Gastroesophageal sphincter (tissue), 3 donors: ENCODE measurements at regions not wholly inside any gene's neighbourhood (a gene's known extent, or its start where the extent isn't known, plus 50 kb on each side); places are given as distances from the start of the nearest gene placed in this dataset.

Experiments used
- EP300 ChIP-seq: sonication (generic); formaldehyde crosslinking; IDR thresholded peaks from one replicate; pipeline ENCODE4 v1.6.1; 2017; ENCODE audit warnings: antibody characterized with exemption, mild to moderate bottlenecking
- POLR2AphosphoS5 ChIP-seq: sonication (generic); formaldehyde crosslinking; IDR thresholded peaks from one replicate; pipeline ENCODE4 v1.6.1; 2017; ENCODE audit warnings: antibody characterized with exemption
- TF ChIP-seq, protein P1 (sequence below), 4 experiments: fragments of 200-600 bp in 2 of 4; fragments of 450-650 bp in 2 of 4; sonication (generic) in 1 of 4; IDR thresholded peaks; one replicate each; pipeline ENCODE4 v1.5.1; 2017 to 2019; ENCODE audit warnings: antibody characterized with exemption in 4 of 4, mild to moderate bottlenecking in 2 of 4, moderate library complexity in 2 of 4

DNA sequence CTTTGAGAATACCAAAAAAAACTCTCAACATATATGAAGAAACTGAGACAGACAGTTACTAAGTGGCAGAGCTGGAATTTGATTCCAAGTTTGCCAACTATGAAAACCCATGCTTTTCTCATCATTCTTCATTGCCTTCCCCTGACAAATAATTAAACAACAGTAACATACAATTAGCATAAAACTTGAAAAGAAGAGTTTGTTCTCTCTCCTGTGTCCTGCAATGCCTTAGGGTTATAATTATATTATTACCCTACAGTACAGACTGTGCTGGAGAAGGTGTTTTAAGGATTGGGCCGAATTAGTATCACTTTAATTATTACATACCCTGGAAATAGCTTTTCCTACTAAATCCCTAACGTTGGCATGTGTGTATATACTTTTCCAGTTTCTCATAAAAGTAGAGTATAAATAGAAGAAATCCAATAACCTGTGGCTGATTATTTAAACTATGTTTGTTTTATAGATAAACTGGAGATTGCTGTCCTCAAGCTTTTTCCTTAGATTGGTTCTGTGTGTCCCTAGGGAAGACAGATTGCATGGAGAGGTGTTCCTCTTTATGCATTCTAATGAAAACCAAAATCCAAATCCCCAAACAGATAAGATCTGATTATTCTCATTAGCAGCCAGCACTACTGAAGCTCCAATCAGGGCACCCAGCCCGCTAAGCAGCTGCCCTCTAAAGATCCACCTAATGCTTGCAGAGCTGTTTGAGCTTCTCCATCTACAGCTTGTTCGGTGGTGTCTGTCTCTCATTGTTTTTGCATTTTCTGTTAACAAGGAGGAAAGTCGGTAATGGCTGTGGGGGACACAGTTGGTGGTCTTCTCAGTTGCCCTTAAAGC, 156.3 kb downstream of the TM2D1 start:
- TF ChIP-seq EP300: no peak
- TF ChIP-seq, protein P1, sequence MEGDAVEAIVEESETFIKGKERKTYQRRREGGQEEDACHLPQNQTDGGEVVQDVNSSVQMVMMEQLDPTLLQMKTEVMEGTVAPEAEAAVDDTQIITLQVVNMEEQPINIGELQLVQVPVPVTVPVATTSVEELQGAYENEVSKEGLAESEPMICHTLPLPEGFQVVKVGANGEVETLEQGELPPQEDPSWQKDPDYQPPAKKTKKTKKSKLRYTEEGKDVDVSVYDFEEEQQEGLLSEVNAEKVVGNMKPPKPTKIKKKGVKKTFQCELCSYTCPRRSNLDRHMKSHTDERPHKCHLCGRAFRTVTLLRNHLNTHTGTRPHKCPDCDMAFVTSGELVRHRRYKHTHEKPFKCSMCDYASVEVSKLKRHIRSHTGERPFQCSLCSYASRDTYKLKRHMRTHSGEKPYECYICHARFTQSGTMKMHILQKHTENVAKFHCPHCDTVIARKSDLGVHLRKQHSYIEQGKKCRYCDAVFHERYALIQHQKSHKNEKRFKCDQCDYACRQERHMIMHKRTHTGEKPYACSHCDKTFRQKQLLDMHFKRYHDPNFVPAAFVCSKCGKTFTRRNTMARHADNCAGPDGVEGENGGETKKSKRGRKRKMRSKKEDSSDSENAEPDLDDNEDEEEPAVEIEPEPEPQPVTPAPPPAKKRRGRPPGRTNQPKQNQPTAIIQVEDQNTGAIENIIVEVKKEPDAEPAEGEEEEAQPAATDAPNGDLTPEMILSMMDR (IDR thresholded peaks at IDR 0.05): no peak
- no peak for TF ChIP-seq POLR2AphosphoS5
